ENCODE measurements at regions not wholly inside any gene's neighbourhood (a gene's known extent, or its start where the extent isn't known, plus 50 kb on each side); places are given as distances from the start of the nearest gene placed in this dataset.

DNA sequence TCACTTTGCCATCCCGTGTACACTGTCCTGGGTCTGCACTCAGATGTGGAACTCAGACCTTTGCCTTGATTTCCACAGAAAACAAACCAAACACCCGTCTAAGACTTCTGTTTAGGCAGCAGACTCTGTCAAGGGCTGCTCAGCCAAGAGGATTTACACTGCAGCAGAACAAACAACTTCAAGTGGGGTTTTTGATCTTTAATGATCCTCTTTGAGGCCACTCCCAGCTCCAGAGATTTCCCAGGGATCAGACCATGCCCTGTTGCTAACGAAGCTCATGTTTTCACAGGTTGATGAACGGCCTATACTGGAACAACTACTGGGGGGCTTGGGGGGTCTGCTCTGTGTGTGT lies 52.5 kb upstream of the LGALSL start:
- H3K4me3 ChIP-seq (ENCODE audit: low read depth, low read length) = no peak overlapping the region
- H3K36me3 ChIP-seq (ENCODE audit: control insufficient read depth, insufficient read depth, low read length) = no peaks in the 10 kb centered on the region
- H3K27ac ChIP-seq = peak overlapping the region; percentile 75
- H3K79me2 ChIP-seq = no peaks in the 10 kb centered on the region
- H2AFZ ChIP-seq = peak overlapping the region; percentile 78
- no peak overlapping the region for H3K9ac ChIP-seq
- H3K27me3 ChIP-seq (ENCODE audit: control insufficient read depth, insufficient read depth, low read length) = no peaks in the 10 kb centered on the region
- TF ChIP-seq, protein P1, sequence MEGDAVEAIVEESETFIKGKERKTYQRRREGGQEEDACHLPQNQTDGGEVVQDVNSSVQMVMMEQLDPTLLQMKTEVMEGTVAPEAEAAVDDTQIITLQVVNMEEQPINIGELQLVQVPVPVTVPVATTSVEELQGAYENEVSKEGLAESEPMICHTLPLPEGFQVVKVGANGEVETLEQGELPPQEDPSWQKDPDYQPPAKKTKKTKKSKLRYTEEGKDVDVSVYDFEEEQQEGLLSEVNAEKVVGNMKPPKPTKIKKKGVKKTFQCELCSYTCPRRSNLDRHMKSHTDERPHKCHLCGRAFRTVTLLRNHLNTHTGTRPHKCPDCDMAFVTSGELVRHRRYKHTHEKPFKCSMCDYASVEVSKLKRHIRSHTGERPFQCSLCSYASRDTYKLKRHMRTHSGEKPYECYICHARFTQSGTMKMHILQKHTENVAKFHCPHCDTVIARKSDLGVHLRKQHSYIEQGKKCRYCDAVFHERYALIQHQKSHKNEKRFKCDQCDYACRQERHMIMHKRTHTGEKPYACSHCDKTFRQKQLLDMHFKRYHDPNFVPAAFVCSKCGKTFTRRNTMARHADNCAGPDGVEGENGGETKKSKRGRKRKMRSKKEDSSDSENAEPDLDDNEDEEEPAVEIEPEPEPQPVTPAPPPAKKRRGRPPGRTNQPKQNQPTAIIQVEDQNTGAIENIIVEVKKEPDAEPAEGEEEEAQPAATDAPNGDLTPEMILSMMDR (IDR thresholded peaks at IDR 0.05) = no peak
- H3K4me2 ChIP-seq (ENCODE audit: low read length) = no peak overlapping the region
- no peaks in the 10 kb centered on the region for H3K9me3 ChIP-seq (ENCODE audit: control insufficient read depth, low read length)
- H3K4me1 ChIP-seq = peaks cover 40% of the 10 kb centered on the region

DNA sequence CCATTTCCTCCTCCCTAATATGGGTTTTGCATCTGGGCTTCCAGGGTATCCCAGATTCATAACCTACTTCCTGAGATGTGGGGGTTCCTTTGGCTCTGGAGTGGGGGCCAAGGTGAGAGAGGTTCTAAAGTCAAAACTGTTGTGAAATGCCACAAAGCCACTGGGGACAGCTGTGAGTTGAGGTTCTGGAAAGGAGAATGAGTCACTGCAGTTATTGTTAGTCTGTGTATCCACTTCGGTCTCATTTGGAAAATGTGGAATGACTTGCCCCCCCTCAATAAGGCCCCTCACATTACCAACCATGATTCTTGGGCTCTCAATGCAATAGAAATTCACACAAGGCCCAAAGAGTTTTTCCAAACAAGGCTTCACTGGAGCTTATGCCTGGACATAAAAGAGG lies 51.1 kb upstream of the LGALSL start:
- Histone ChIP-seq H3K4me2 (ENCODE audit: low read length) (no peak overlapping the region), H3K4me3 (ENCODE audit: low read depth, low read length) (no peak overlapping the region), H2AFZ (no peak overlapping the region), H3K4me1 (peaks cover 40% of the 10 kb centered on the region), H3K27me3 (ENCODE audit: control insufficient read depth, insufficient read depth, low read length) (no peaks in the 10 kb centered on the region), H3K27ac (peak overlapping the region; percentile 84), H3K79me2 (no peaks in the 10 kb centered on the region), H3K9me3 (ENCODE audit: control insufficient read depth, low read length) (no peaks in the 10 kb centered on the region), H3K36me3 (ENCODE audit: control insufficient read depth, insufficient read depth, low read length) (no peaks in the 10 kb centered on the region), H3K9ac (no peak overlapping the region)
- TF ChIP-seq, protein P1 (IDR thresholded peaks at IDR 0.05) = no peak

DNA sequence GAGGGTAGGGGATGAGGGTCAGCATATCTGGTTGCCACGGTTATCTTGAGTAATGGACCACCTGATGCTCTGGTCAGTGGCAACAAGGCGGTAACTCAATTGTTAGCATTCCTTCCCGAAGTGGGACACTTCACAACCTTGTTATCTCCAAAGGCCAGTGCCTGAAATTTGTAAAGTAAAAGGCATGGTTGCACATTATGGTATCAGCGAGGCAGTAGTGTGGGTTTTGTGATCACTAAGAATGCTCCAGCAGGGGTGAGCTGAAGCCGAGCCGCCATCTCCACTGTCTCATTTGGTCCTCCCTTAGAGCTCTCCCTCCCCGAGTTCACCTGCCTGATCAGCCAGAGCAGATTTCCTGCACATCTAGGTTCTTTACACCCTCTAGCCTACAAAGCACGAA lies 50.5 kb upstream of the LGALSL start:
- no peak overlapping the region for H3K4me3 ChIP-seq (ENCODE audit: low read depth, low read length)
- H3K9ac ChIP-seq = no peak overlapping the region
- TF ChIP-seq, protein P1 (IDR thresholded peaks at IDR 0.05) = no peak

DNA sequence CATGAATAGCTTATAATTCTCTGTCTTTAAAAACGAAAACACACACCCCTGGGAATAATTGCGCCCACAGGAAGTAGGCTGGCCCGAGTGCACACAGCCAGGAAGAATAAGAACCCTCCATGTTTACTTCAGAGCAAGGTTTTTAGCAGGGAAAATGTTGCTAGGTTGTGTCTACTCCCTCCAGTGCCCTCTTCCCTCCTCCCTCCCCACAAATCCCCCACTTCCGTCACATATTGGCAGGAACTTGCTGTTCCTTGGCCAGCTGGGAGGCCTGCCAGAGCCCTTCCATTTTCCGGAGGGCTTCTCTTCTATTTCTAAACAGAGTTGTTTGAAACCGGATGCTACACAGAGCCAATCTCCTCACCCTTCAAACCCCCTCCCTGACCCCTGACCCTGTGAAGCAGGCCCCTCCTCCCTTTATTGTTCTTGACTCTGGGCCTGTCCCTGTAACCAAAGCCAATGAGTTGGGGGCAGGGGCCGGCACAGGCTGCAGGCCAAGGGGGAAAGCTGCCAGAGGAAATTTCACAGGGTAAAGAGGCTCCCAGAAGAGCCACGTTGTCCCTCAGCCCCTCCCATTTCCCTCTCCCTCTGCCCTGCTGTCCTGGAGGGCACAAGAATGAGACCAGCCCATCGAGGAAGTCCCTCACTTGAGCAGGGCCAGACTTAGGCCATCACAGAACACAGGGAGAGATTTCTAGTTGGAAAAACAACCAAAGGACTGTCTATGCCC lies 49.8 kb upstream of the LGALSL start:
- no peak overlapping the region for H3K9ac ChIP-seq
- H3K27me3 ChIP-seq (ENCODE audit: control insufficient read depth, insufficient read depth, low read length) = no peaks in the 10 kb centered on the region
- peak overlapping the region; percentile 87 for H2AFZ ChIP-seq
- no peaks in the 10 kb centered on the region for H3K9me3 ChIP-seq (ENCODE audit: control insufficient read depth, low read length)
- H3K4me1 ChIP-seq = peaks cover 38% of the 10 kb centered on the region
- no peak overlapping the region for H3K4me3 ChIP-seq (ENCODE audit: low read depth, low read length)
- TF ChIP-seq, protein P1 (IDR thresholded peaks at IDR 0.05) = no peak
- no peak overlapping the region for H3K4me2 ChIP-seq (ENCODE audit: low read length)
- H3K36me3 ChIP-seq (ENCODE audit: control insufficient read depth, insufficient read depth, low read length) = no peaks in the 10 kb centered on the region
- no peaks in the 10 kb centered on the region for H3K79me2 ChIP-seq
- peak overlapping the region; percentile 84 for H3K27ac ChIP-seq

More for the DNA sequence above, 50.5 kb upstream of the LGALSL start:
- H3K36me3 ChIP-seq (ENCODE audit: control insufficient read depth, insufficient read depth, low read length) = no peaks in the 10 kb centered on the region
- H2AFZ ChIP-seq = peak overlapping the region; percentile 87
- no peaks in the 10 kb centered on the region for H3K27me3 ChIP-seq (ENCODE audit: control insufficient read depth, insufficient read depth, low read length)
- no peaks in the 10 kb centered on the region for H3K79me2 ChIP-seq
- no peaks in the 10 kb centered on the region for H3K9me3 ChIP-seq (ENCODE audit: control insufficient read depth, low read length)
- H3K27ac ChIP-seq = peak overlapping the region; percentile 84
- peaks cover 39% of the 10 kb centered on the region for H3K4me1 ChIP-seq
- no peak overlapping the region for H3K4me2 ChIP-seq (ENCODE audit: low read length)
